Smooth muscle cell (in vitro differentiated cells): ENCODE measurements at regions not wholly inside any gene's neighbourhood (a gene's known extent, or its start where the extent isn't known, plus 50 kb on each side); places are given as distances from the start of the nearest gene placed in this dataset.

Experiments used
- DNase-seq: peaks from one replicate; lab custom pipeline; 2025; ENCODE audit not compliant: unreplicated experiment; lab: John Stamatoyannopoulos, UW
- H2AFZ ChIP-seq: fragments of 200-600 bp; sonication (generic); 2 replicates; pipeline ENCODE4 v1.6.0; 2016; ENCODE audit warnings: antibody characterized with exemption, low read depth, mild to moderate bottlenecking
- H3F3A ChIP-seq: fragments of 200-600 bp; sonication (generic); 2 replicates; pipeline ENCODE4 v1.6.0; 2017; ENCODE audit warnings: antibody characterized with exemption, low read depth
- H3K27ac ChIP-seq: fragments of 200-600 bp; sonication (generic); 2 replicates; pipeline ENCODE4 v1.5.1; 2016; ENCODE audit warnings: low read depth, mild to moderate bottlenecking
- H3K27me3 ChIP-seq: fragments of 200-600 bp; sonication (generic); 2 replicates; pipeline ENCODE4 v1.6.1; 2016; ENCODE audit warnings: low read depth, mild to moderate bottlenecking
- H3K36me3 ChIP-seq: fragments of 200-600 bp; sonication (generic); 2 replicates; pipeline ENCODE4 v1.5.1; 2016; ENCODE audit warnings: low read depth
- H3K4me1 ChIP-seq: fragments of 200-600 bp; sonication (generic); 2 replicates; pipeline ENCODE4 v1.5.1; 2016; ENCODE audit warnings: low read depth
- H3K4me2 ChIP-seq: fragments of 200-600 bp; sonication (generic); 2 replicates; pipeline ENCODE4 v1.6.0; 2016; ENCODE audit warnings: mild to moderate bottlenecking
- H3K4me3 ChIP-seq: fragments of 200-600 bp; sonication (generic); 2 replicates; pipeline ENCODE4 v1.5.1; 2016; ENCODE audit warnings: mild to moderate bottlenecking
- H3K79me2 ChIP-seq: fragments of 200-600 bp; sonication (generic); 2 replicates; pipeline ENCODE4 v1.6.0; 2016; ENCODE audit warnings: low read depth, mild to moderate bottlenecking
- H3K9ac ChIP-seq: fragments of 200-600 bp; sonication (generic); 2 replicates; pipeline ENCODE4 v1.6.0; 2016; ENCODE audit warnings: low read depth
- H3K9me3 ChIP-seq: fragments of 200-600 bp; sonication (generic); replicated peaks from 2 replicates; pipeline ENCODE4 v1.5.1; 2016; ENCODE audit warnings: low read depth
- H4K20me1 ChIP-seq: fragments of 200-600 bp; sonication (generic); 2 replicates; pipeline ENCODE4 v1.6.0; 2016; ENCODE audit warnings: low read depth
- CTCF ChIP-seq: fragments of 200-600 bp; sonication (generic); IDR thresholded peaks from 2 replicates; pipeline ENCODE4 v1.5.1; 2017; ENCODE audit warnings: borderline replicate concordance, mild to moderate bottlenecking, antibody characterized with exemption; ENCODE audit not compliant: insufficient read depth, poor library complexity, severe bottlenecking
- WGBS: methylation state at CpG from one replicate; pipeline ENCODE4 v1.1.7; 2016; ENCODE audit warnings: low lambda C conversion rate; 5-methylcytosine and 5-hydroxymethylcytosine counted together

DNA sequence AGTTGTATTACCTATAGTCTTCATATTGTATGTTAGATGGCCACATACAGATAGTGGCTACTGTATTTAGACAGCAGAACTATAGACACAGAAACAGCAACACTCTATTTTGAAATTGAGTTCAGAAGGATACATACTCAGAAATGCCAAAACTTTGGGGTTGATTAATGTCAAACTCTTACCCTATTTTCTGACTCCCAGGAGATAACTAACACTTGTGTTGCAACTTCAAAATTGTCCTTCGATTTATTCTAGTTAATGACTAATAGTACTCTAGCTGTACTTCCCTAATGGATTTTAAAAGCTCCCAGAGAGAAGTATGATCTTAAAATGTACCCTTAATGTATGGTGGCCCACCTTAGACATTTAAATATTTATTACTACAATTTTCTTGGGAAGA lies 229.9 kb upstream of the UGT8 start:
- H3K27ac ChIP-seq: no peak overlapping the region
- DNase-seq: no peak
- H3K79me2 ChIP-seq: no peaks in the 10 kb centered on the region
- 87% methylated on average over 1 of the region's 1 CpG for WGBS
- H3K36me3 ChIP-seq: no peaks in the 10 kb centered on the region
- peaks cover 6% of the 10 kb centered on the region for H3F3A ChIP-seq
- H2AFZ ChIP-seq: no peak overlapping the region
- no peak overlapping the region for H3K4me2 ChIP-seq
- no peaks in the 10 kb centered on the region for H3K4me1 ChIP-seq
- H3K4me3 ChIP-seq: no peak overlapping the region
- no peak overlapping the region for H3K9ac ChIP-seq
- no peaks in the 10 kb centered on the region for H3K9me3 ChIP-seq
- H3K27me3 ChIP-seq: no peaks in the 10 kb centered on the region
- no peaks in the 10 kb centered on the region for H4K20me1 ChIP-seq
- no peak for TF ChIP-seq CTCF

DNA sequence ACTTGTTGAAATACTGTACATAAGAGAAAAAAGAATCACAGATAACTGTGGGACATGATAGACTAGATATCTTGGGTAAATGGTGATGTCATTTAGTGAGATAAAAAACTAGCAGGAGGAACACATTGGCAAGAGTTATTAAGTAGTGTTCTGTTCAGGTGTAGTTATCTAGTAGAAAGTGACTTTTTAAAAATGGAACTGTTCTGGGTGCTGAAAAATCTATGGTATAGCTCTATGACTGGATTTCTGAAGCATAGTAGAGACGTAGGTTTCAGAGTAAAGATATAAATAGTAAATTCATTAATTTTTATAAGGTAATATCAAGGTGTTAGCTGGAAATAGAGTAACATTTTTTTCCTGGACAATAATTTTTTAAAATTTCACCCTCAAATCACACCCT lies 225.1 kb upstream of the UGT8 start:
- H3K27me3 ChIP-seq: no peaks in the 10 kb centered on the region
- no peaks in the 10 kb centered on the region for H3K4me1 ChIP-seq
- no peak for TF ChIP-seq CTCF
- no peaks in the 10 kb centered on the region for H3K79me2 ChIP-seq
- H3F3A ChIP-seq: no peaks in the 10 kb centered on the region
- DNase-seq: no peak
- no peaks in the 10 kb centered on the region for H4K20me1 ChIP-seq
- no peak overlapping the region for H2AFZ ChIP-seq
- H3K9me3 ChIP-seq: no peaks in the 10 kb centered on the region
- no peaks in the 10 kb centered on the region for H3K36me3 ChIP-seq
- no peak overlapping the region for H3K27ac ChIP-seq
- no peak overlapping the region for H3K9ac ChIP-seq
- WGBS: 94% methylated on average over 1 of the region's 1 CpG
- no peak overlapping the region for H3K4me3 ChIP-seq
- H3K4me2 ChIP-seq: no peak overlapping the region

GRCh38 chr4:114378305-114378903 lies 220.2 kb upstream of the UGT8 start:
- no peaks in the 10 kb centered on the region for H3K79me2 ChIP-seq
- no peak overlapping the region for H2AFZ ChIP-seq
- no peak overlapping the region for H3K27ac ChIP-seq
- H3K27me3 ChIP-seq: no peaks in the 10 kb centered on the region
- no peak overlapping the region for H3K4me3 ChIP-seq
- H3F3A ChIP-seq: no peaks in the 10 kb centered on the region
- H4K20me1 ChIP-seq: no peaks in the 10 kb centered on the region
- H3K4me1 ChIP-seq: no peaks in the 10 kb centered on the region
- H3K9ac ChIP-seq: no peak overlapping the region
- WGBS: 84% methylated on average over 4 of the region's 4 CpGs
- H3K9me3 ChIP-seq: no peaks in the 10 kb centered on the region
- H3K36me3 ChIP-seq: no peaks in the 10 kb centered on the region
- peak; percentile 42 for TF ChIP-seq CTCF
- DNase-seq: no peak
- H3K4me2 ChIP-seq: no peak overlapping the region

DNA sequence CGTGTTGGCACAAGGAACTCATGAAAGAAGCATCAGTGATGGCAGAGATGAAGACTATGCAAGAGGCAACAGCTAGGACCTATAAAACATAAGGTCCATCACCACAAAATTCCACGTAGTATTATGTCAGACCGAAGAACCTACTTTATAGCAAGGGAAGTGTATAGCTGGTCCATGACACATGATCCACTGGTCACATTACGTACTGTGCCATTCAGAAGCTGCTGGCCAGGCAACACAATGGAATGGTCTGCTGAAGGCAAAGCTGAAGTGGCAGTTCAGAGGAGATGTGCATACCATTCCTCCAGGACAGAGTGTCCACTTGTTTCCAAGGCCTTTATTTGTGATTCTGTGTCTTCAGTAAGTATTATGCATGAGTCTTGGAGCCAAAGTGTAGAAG lies 215.5 kb upstream of the UGT8 start:
- WGBS: 89% methylated on average over 4 of the region's 4 CpGs

More for the DNA sequence above, 215.5 kb upstream of the UGT8 start:
- H3K4me2 ChIP-seq: no peak overlapping the region
- no peak overlapping the region for H3K27ac ChIP-seq
- H2AFZ ChIP-seq: no peak overlapping the region
- H3K27me3 ChIP-seq: no peaks in the 10 kb centered on the region
- H4K20me1 ChIP-seq: no peaks in the 10 kb centered on the region
- no peak overlapping the region for H3K9ac ChIP-seq
- DNase-seq: no peak
- H3K36me3 ChIP-seq: no peaks in the 10 kb centered on the region
- H3K79me2 ChIP-seq: no peaks in the 10 kb centered on the region
- H3K4me1 ChIP-seq: no peaks in the 10 kb centered on the region
- no peaks in the 10 kb centered on the region for H3K9me3 ChIP-seq
- no peaks in the 10 kb centered on the region for H3F3A ChIP-seq
- TF ChIP-seq CTCF: no peak
- H3K4me3 ChIP-seq: no peak overlapping the region
